ENCODE measurements at regions not wholly inside any gene's neighbourhood (a gene's known extent, or its start where the extent isn't known, plus 50 kb on each side); places are given as distances from the start of the nearest gene placed in this dataset.
A peak's percentile ranks its signal among the peaks of the same experiment; 100 is the strongest.

DNA sequence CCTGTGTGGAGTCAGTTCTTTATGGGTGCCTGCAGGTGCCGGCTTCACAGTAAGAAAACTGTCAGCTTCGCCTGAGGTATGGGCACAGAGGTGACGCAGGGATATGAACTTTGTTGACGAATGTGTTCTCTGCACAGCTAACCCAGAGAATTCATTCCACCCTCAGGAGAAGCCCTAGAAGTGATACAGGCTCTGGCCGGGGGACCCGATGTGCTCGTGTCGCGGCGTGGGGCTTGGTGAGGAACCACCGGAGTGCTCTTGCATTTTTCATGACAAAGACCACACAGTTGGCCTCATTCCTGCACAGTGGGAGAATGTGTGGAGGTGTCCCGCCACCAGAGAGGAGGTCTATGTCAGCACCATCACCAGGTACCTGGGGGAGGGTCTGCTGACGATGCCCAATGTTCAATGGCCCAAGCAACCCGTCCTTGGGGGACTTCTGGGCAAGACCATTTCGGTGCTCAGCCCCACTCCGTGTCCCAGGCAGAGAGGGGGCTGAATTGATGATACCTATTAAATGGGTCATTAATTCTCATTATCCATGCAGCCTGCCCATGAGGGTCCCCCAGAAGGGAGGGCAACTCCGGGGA, 147.5 kb upstream of the RTL1 start:
- Mint-ChIP-seq H3K27ac (peak overlapping the region in 1 of 7 donors; percentile 46), H3K9me3 (peaks cover 0 to 21% (median 5%) of the 10 kb centered on the region in 7 donors), H3K4me1 (no peaks in the 10 kb centered on the region), H3K27me3 (ENCODE audit: low read depth in 3 of 3) (peaks cover 0 to 2% (median 2%) of the 10 kb centered on the region in 3 donors), H3K4me3 (no peak overlapping the region), H3K36me3 (no peaks in the 10 kb centered on the region)
- Histone ChIP-seq H3K36me3 (replicated peaks in 1 of 2; ENCODE audit: control insufficient read depth in 1 of 2, insufficient read depth in 2 of 2, low read length in 2 of 2) (no peaks in the 10 kb centered on the region), H3K9ac (ENCODE audit: insufficient read depth, low read length, poor library complexity, severe bottlenecking) (no peak overlapping the region), H2AFZ (ENCODE audit: insufficient read depth, low read depth, low read length, poor library complexity, severe bottlenecking) (no peak overlapping the region), H3K9me3 (replicated peaks in 1 of 2; ENCODE audit: control insufficient read depth in 1 of 2, insufficient read depth in 1 of 2, low read length in 2 of 2) (peaks cover 0 to 9% of the 10 kb centered on the region in 2 donors), H3K79me2 (ENCODE audit: insufficient read depth, low read length) (no peaks in the 10 kb centered on the region), H3K4me1 (ENCODE audit: control insufficient read depth in 1 of 2, insufficient read depth in 2 of 2, low read length in 2 of 2) (no peaks in the 10 kb centered on the region), H3K27me3 (ENCODE audit: control insufficient read depth in 2 of 2, insufficient read depth in 2 of 2, low read length in 2 of 2) (no peaks in the 10 kb centered on the region), H3K27ac (ENCODE audit: low read depth in 1 of 2, low read length in 2 of 2) (no peak overlapping the region), H3K4me3 (replicated peaks in 1 of 3; ENCODE audit: low read depth in 2 of 3, low read length in 3 of 3) (no peak overlapping the region), H4K20me1 (ENCODE audit: insufficient read depth, low read length) (no peaks in the 10 kb centered on the region), H3K4me2 (replicated peaks; ENCODE audit: extremely low read depth, low read length, poor library complexity, severe bottlenecking) (no peak overlapping the region)
- 90% methylated on average over 7 of the region's 17 CpGs for WGBS (ENCODE audit: insufficient coverage)
- intact Hi-C loops (cut with micrococcal nuclease): no loop called here
- no peak for DNase-seq
- TF ChIP-seq, protein P1, sequence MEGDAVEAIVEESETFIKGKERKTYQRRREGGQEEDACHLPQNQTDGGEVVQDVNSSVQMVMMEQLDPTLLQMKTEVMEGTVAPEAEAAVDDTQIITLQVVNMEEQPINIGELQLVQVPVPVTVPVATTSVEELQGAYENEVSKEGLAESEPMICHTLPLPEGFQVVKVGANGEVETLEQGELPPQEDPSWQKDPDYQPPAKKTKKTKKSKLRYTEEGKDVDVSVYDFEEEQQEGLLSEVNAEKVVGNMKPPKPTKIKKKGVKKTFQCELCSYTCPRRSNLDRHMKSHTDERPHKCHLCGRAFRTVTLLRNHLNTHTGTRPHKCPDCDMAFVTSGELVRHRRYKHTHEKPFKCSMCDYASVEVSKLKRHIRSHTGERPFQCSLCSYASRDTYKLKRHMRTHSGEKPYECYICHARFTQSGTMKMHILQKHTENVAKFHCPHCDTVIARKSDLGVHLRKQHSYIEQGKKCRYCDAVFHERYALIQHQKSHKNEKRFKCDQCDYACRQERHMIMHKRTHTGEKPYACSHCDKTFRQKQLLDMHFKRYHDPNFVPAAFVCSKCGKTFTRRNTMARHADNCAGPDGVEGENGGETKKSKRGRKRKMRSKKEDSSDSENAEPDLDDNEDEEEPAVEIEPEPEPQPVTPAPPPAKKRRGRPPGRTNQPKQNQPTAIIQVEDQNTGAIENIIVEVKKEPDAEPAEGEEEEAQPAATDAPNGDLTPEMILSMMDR (IDR thresholded peaks at IDR 0.05): no peak

DNA sequence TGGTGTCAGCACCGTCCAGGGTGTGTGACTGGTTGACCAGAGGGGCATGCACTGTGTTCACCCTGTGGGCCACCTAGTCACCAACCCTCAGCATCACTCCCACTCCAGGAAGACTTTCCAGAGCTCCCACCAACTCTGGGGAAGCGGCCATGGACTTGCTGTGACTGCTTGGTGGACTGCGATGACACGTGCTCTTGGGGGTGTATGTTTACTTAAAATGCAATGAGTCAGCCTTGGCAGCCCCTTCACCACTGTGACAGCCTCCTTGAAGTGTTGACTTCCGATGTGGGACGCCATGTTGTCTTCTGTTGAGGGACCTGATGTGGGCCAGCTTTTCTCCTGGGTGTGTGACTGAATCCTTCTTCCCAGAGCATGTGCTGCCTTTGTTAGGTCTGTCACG, 151.1 kb upstream of the RTL1 start:
- 90% methylated on average over 3 of the region's 7 CpGs for WGBS (ENCODE audit: insufficient coverage)
- no peak for DNase-seq

More for the DNA sequence above, 151.1 kb upstream of the RTL1 start:
- no peak overlapping the region for H3K4me3 ChIP-seq (replicated peaks in 1 of 3; ENCODE audit: low read depth in 2 of 3, low read length in 3 of 3)
- peaks cover 0 to 10% of the 10 kb centered on the region in 2 donors for H3K9me3 ChIP-seq (replicated peaks in 1 of 2; ENCODE audit: control insufficient read depth in 1 of 2, insufficient read depth in 1 of 2, low read length in 2 of 2)
- H3K27ac ChIP-seq (ENCODE audit: low read depth in 1 of 2, low read length in 2 of 2): no peak overlapping the region
- Mint-ChIP-seq H3K36me3 (no peaks in the 10 kb centered on the region), H3K9me3 (peaks cover 2 to 26% (median 5%) of the 10 kb centered on the region in 7 donors), H3K27me3 (ENCODE audit: low read depth in 3 of 3) (peaks cover 0 to 2% (median 2%) of the 10 kb centered on the region in 3 donors), H3K27ac (no peak overlapping the region), H3K4me1 (no peaks in the 10 kb centered on the region), H3K4me3 (no peak overlapping the region)
- H3K4me1 ChIP-seq (ENCODE audit: control insufficient read depth in 1 of 2, insufficient read depth in 2 of 2, low read length in 2 of 2): no peaks in the 10 kb centered on the region
- no peaks in the 10 kb centered on the region for H3K27me3 ChIP-seq (ENCODE audit: control insufficient read depth in 2 of 2, insufficient read depth in 2 of 2, low read length in 2 of 2)
- intact Hi-C loops (cut with micrococcal nuclease): no loop called here
- no peaks in the 10 kb centered on the region for H4K20me1 ChIP-seq (ENCODE audit: insufficient read depth, low read length)
- no peaks in the 10 kb centered on the region for H3K79me2 ChIP-seq (ENCODE audit: insufficient read depth, low read length)
- H3K36me3 ChIP-seq (replicated peaks in 1 of 2; ENCODE audit: control insufficient read depth in 1 of 2, insufficient read depth in 2 of 2, low read length in 2 of 2): no peaks in the 10 kb centered on the region
- TF ChIP-seq, protein P1 (IDR thresholded peaks at IDR 0.05): no peak
- no peak overlapping the region for H3K4me2 ChIP-seq (replicated peaks; ENCODE audit: extremely low read depth, low read length, poor library complexity, severe bottlenecking)
- H3K9ac ChIP-seq (ENCODE audit: insufficient read depth, low read length, poor library complexity, severe bottlenecking): no peak overlapping the region
- H2AFZ ChIP-seq (ENCODE audit: insufficient read depth, low read depth, low read length, poor library complexity, severe bottlenecking): no peak overlapping the region

Measured in CD14-positive monocyte (primary cell).